ENCODE measurements at regions not wholly inside any gene's neighbourhood (a gene's known extent, or its start where the extent isn't known, plus 50 kb on each side); places are given as distances from the start of the nearest gene placed in this dataset.

DNA sequence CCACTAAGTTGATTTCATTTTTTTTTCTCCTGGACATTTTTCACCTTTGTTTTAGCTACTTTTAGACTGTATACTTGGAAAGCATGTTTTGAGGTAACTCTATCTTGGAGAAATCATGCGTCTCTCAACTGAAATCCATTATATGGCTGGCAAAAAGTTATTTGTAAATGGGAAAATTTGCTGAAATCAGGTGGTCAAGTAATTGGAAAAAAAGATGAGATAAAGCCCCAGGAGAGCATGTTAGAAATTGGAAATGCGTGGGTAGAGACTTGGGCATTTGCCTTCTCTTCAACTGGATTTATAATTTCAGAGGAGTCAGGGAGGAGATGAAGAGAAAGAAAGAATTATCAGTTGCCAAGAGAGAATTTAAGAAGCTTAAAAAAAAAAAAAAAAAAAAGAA, 217.1 kb upstream of the MAP3K7 start:
- no peaks in the 10 kb centered on the region for H3K36me3 ChIP-seq (ENCODE audit: control insufficient read depth in 4 of 4, insufficient read depth in 3 of 4, low read depth in 1 of 4, low read length in 3 of 4)
- TF ChIP-seq HNF4A (conservative IDR thresholded peaks at IDR 0.05), result no peak
- TF ChIP-seq YY1 (IDR thresholded peaks at IDR 0.05), result no peak
- no peak for TF ChIP-seq ZBTB33 (IDR thresholded peaks at IDR 0.05)
- TF ChIP-seq HNF4G (IDR thresholded peaks at IDR 0.05), result no peak
- TF ChIP-seq RXRA (IDR thresholded peaks at IDR 0.05), result no peak
- no peak for TF ChIP-seq SP1 (IDR thresholded peaks at IDR 0.05)
- TF ChIP-seq, protein P1, sequence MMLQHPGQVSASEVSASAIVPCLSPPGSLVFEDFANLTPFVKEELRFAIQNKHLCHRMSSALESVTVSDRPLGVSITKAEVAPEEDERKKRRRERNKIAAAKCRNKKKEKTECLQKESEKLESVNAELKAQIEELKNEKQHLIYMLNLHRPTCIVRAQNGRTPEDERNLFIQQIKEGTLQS (IDR thresholded peaks at IDR 0.05), result no peak
- TF ChIP-seq GABPA (IDR thresholded peaks at IDR 0.05 in 1 of 2, conservative IDR thresholded peaks at IDR 0.05 in 1 of 2), result no peak
- TF ChIP-seq REST (IDR thresholded peaks at IDR 0.05), result no peak
- no peak for TF ChIP-seq NR2F2 (IDR thresholded peaks at IDR 0.05)
- TF ChIP-seq, protein P2, sequence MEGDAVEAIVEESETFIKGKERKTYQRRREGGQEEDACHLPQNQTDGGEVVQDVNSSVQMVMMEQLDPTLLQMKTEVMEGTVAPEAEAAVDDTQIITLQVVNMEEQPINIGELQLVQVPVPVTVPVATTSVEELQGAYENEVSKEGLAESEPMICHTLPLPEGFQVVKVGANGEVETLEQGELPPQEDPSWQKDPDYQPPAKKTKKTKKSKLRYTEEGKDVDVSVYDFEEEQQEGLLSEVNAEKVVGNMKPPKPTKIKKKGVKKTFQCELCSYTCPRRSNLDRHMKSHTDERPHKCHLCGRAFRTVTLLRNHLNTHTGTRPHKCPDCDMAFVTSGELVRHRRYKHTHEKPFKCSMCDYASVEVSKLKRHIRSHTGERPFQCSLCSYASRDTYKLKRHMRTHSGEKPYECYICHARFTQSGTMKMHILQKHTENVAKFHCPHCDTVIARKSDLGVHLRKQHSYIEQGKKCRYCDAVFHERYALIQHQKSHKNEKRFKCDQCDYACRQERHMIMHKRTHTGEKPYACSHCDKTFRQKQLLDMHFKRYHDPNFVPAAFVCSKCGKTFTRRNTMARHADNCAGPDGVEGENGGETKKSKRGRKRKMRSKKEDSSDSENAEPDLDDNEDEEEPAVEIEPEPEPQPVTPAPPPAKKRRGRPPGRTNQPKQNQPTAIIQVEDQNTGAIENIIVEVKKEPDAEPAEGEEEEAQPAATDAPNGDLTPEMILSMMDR (IDR thresholded peaks at IDR 0.05; ENCODE audit: low read depth, low read length, missing input control), result no peak
- TF ChIP-seq FOXA1 (IDR thresholded peaks at IDR 0.05), result no peak
- no peak for TF ChIP-seq TAF1 (conservative IDR thresholded peaks at IDR 0.05)
- TF ChIP-seq RAD21 (IDR thresholded peaks at IDR 0.05), result no peak
- no peak for TF ChIP-seq FOXA2 (IDR thresholded peaks at IDR 0.05)
- TF ChIP-seq EGR1 (IDR thresholded peaks at IDR 0.05; ENCODE audit: low read depth in 2 of 2), result no peak
- no peak for TF ChIP-seq JUND (IDR thresholded peaks at IDR 0.05)
- no peak for TF ChIP-seq MAX (IDR thresholded peaks at IDR 0.05)
- WGBS, result 71% methylated on average over 2 of the region's 2 CpGs

More for the DNA sequence above, 217.1 kb upstream of the MAP3K7 start:
- H3K27ac ChIP-seq (ENCODE audit: low read depth in 1 of 2, low read length in 2 of 2), result no peak overlapping the region
- no peaks in the 10 kb centered on the region for H3K4me1 ChIP-seq (ENCODE audit: control insufficient read depth in 4 of 4, insufficient read depth in 4 of 4, low read length in 3 of 4)
- no peaks in the 10 kb centered on the region for H3K9me3 ChIP-seq (ENCODE audit: control insufficient read depth in 4 of 4, low read length in 3 of 4)
- H3K4me3 ChIP-seq (ENCODE audit: low read depth in 1 of 3, low read length in 3 of 3), result no peak overlapping the region
- no peak overlapping the region for H3K9ac ChIP-seq (ENCODE audit: low read depth in 1 of 2, low read length in 2 of 2)
- DNase-seq (ENCODE audit: low spot score), result no peak
- H3K27me3 ChIP-seq (ENCODE audit: control insufficient read depth in 4 of 4, insufficient read depth in 4 of 4, low read length in 3 of 4), result peaks cover 0 to 2% (median 0%) of the 10 kb centered on the region in 4 donors

All from liver (tissue), 8 donors.